Body of pancreas (tissue), 4 donors: ENCODE measurements at regions not wholly inside any gene's neighbourhood (a gene's known extent, or its start where the extent isn't known, plus 50 kb on each side); places are given as distances from the start of the nearest gene placed in this dataset.

ENCODE experiments used
- CTCF ChIP-seq, 7 experiments: fragments of 450-650 bp in 4 of 7; fragments of 200-600 bp in 3 of 7; sonication (generic) in 3 of 7; IDR thresholded peaks; one replicate each; pipeline ENCODE4 v1.5.1; 2016 to 2019; ENCODE audit warnings: antibody characterized with exemption in 7 of 7
- POLR2A ChIP-seq, 3 donors: fragments of 450-650 bp; IDR thresholded peaks; one replicate each; pipeline ENCODE4 v1.6.1; 2016; ENCODE audit warnings: antibody characterized with exemption in 3 of 3, mild to moderate bottlenecking in 2 of 3

- TF ChIP-seq CTCF (IDR thresholded peaks at IDR 0.05), result no peak
- no peak for TF ChIP-seq POLR2A (IDR thresholded peaks at IDR 0.05)
Measured at GRCh38 chr2:77920838-77921366, 398.7 kb upstream of the LRRTM4 start.
